IMR-90 (cell line): ENCODE measurements at regions not wholly inside any gene's neighbourhood (a gene's known extent, or its start where the extent isn't known, plus 50 kb on each side); places are given as distances from the start of the nearest gene placed in this dataset.

Experiments used
- ATAC-seq: fragments of 200-7000 bp; cut with Tn5 transposase; 2 replicates; pipeline ENCODE4 v1.9.1; 2020; ENCODE audit warnings: low read depth, mild to moderate bottlenecking, moderate library complexity
- BruUV-seq: library from RNA; stranded (reverse); fragments of 400-500 nt; replicated peaks from 2 replicates; lab custom pipeline; 2021; lab: Mats Ljungman, UMichigan
- CTCF ChIA-PET: fragments of 300-600 bp; formaldehyde crosslinking; extraction: SDS; loops from one replicate; lab custom pipeline; 2021; ENCODE audit warnings: antibody characterized with exemption; lab: Yijun Ruan, JAX
- POLR2A ChIA-PET: fragments of 300-600 bp; sonication (Branson Sonifier 250); formaldehyde crosslinking; loops from one replicate; lab custom pipeline; 2022; ENCODE audit warnings: antibody characterized with exemption; ENCODE audit not compliant: unreplicated experiment; lab: Charles Lee
- DNase-seq: peaks from one replicate; pipeline ENCODE4 v3.0.0; 2013
- H2AFZ ChIP-seq: replicated peaks from 2 replicates; pipeline ENCODE3; 2013; ENCODE audit warnings: low read length, mild to moderate bottlenecking; ENCODE audit not compliant: poor library complexity
- H2AK5ac ChIP-seq: 2 replicates; pipeline ENCODE4 v1.6.1; 2013; ENCODE audit warnings: low read depth, low read length, inconsistent platforms
- H2AK9ac ChIP-seq: replicated peaks from 2 replicates; pipeline ENCODE3; 2013; ENCODE audit warnings: mild to moderate bottlenecking, low read depth, low read length, moderate library complexity; ENCODE audit not compliant: poor library complexity
- H2BK120ac ChIP-seq: 2 replicates; pipeline ENCODE4 v1.6.1; 2013; ENCODE audit warnings: low read depth, low read length, inconsistent platforms
- H2BK15ac ChIP-seq: 3 replicates; pipeline ENCODE4 v1.6.1; 2013; ENCODE audit warnings: low read depth, low read length, inconsistent platforms
- H2BK20ac ChIP-seq: 2 replicates; pipeline ENCODE4 v1.6.1; 2013; ENCODE audit warnings: low read depth, mild to moderate bottlenecking, inconsistent platforms, low read length, moderate library complexity
- H2BK5ac ChIP-seq: 2 replicates; pipeline ENCODE4 v1.6.1; 2013; ENCODE audit warnings: mild to moderate bottlenecking, low read depth, low read length, inconsistent platforms; ENCODE audit not compliant: poor library complexity, severe bottlenecking
- H3K14ac ChIP-seq: replicated peaks from 2 replicates; pipeline ENCODE4 v1.6.1; 2013; ENCODE audit warnings: low read depth, low read length, inconsistent platforms
- H3K18ac ChIP-seq: 2 replicates; pipeline ENCODE4 v1.6.1; 2013; ENCODE audit warnings: low read depth, low read length, control low read depth
- H3K23ac ChIP-seq: 2 replicates; pipeline ENCODE4 v1.6.1; 2013; ENCODE audit warnings: low read depth, low read length, inconsistent platforms
- H3K27ac ChIP-seq: 2 replicates; pipeline ENCODE4 v1.5.1; 2013; ENCODE audit warnings: mild to moderate bottlenecking, control low read depth, low read length; ENCODE audit not compliant: insufficient read depth
- H3K27me3 ChIP-seq: 2 replicates; pipeline ENCODE4 v1.6.1; 2013; ENCODE audit warnings: low read length; ENCODE audit not compliant: control insufficient read depth, insufficient read depth
- H3K36me3 ChIP-seq: 2 replicates; pipeline ENCODE4 v1.6.1; 2013; ENCODE audit warnings: low read length, mixed read lengths; ENCODE audit not compliant: control insufficient read depth, insufficient read depth
- H3K4ac ChIP-seq: 2 replicates; pipeline ENCODE4 v1.6.1; 2013; ENCODE audit warnings: low read depth, low read length, inconsistent platforms
- H3K4me1 ChIP-seq: 2 replicates; pipeline ENCODE4 v1.6.1; 2013; ENCODE audit warnings: low read length, mixed read lengths; ENCODE audit not compliant: control insufficient read depth, insufficient read depth
- H3K4me2 ChIP-seq: 2 replicates; pipeline ENCODE4 v1.6.1; 2013; ENCODE audit warnings: low read depth, mild to moderate bottlenecking, control low read depth, low read length, moderate library complexity
- H3K4me3 ChIP-seq: 2 replicates; pipeline ENCODE4 v1.5.1; 2013; ENCODE audit warnings: low read depth, mild to moderate bottlenecking, control low read depth, low read length, moderate library complexity; ENCODE audit not compliant: insufficient read depth
- H3K56ac ChIP-seq: 2 replicates; pipeline ENCODE4 v1.6.1; 2013; ENCODE audit warnings: low read length, inconsistent platforms; ENCODE audit not compliant: insufficient read depth; ENCODE audit errors: extremely low read depth
- H3K79me1 ChIP-seq, 2 experiments: 2 replicates each; pipeline ENCODE4 v1.6.1; 2013; ENCODE audit warnings: low read length in 2 of 2, inconsistent platforms in 1 of 2, low read depth in 1 of 2
- H3K9ac ChIP-seq: 2 replicates; pipeline ENCODE4 v1.6.1; 2013; ENCODE audit warnings: low read depth, low read length, control low read depth
- H3K9me1 ChIP-seq: 2 replicates; pipeline ENCODE4 v1.6.1; 2013; ENCODE audit warnings: low read length, inconsistent platforms; ENCODE audit not compliant: insufficient read depth
- H3K9me3 ChIP-seq: 2 replicates; pipeline ENCODE4 v1.6.1; 2013; ENCODE audit warnings: low read length; ENCODE audit not compliant: control insufficient read depth, insufficient read depth
- H4K20me1 ChIP-seq: 2 replicates; pipeline ENCODE4 v1.6.1; 2013; ENCODE audit warnings: low read length, inconsistent platforms; ENCODE audit not compliant: insufficient read depth
- H4K5ac ChIP-seq: 2 replicates; pipeline ENCODE4 v1.6.1; 2013; ENCODE audit warnings: mild to moderate bottlenecking, low read depth, low read length, control low read depth
- H4K8ac ChIP-seq, 2 experiments: 2 replicates each; pipeline ENCODE4 v1.6.1; 2013; ENCODE audit warnings: low read depth in 2 of 2, low read length in 2 of 2, control low read depth in 1 of 2, inconsistent platforms in 1 of 2
- H4K91ac ChIP-seq: 2 replicates; pipeline ENCODE4 v1.6.1; 2013; ENCODE audit warnings: low read depth, low read length, inconsistent platforms; ENCODE audit not compliant: insufficient read depth
- BHLHE40 ChIP-seq: fragments of 150-350 bp; IDR thresholded peaks from 2 replicates; pipeline ENCODE4 v1.6.1; 2016; ENCODE audit warnings: mild to moderate bottlenecking, low read depth, low read length
- CEBPB ChIP-seq: IDR thresholded peaks from 2 replicates; pipeline ENCODE4 v1.6.1; 2012; ENCODE audit warnings: low read depth, low read length, improper control_type of control experiment
- CHD1 ChIP-seq: IDR thresholded peaks from 2 replicates; pipeline ENCODE4 v1.6.1; 2012; ENCODE audit warnings: low read depth, low read length, improper control_type of control experiment
- ELK1 ChIP-seq: fragments of 150-350 bp; IDR thresholded peaks from 2 replicates; pipeline ENCODE4 v1.6.1; 2016; ENCODE audit warnings: low read depth, mild to moderate bottlenecking, low read length, moderate library complexity, borderline replicate concordance
- FOS ChIP-seq: fragments of 150-350 bp; IDR thresholded peaks from 2 replicates; pipeline ENCODE4 v1.6.1; 2016; ENCODE audit warnings: low read depth, low read length
- MAFK ChIP-seq: IDR thresholded peaks from 2 replicates; pipeline ENCODE4 v1.6.1; 2012; ENCODE audit warnings: low read depth, low read length, improper control_type of control experiment
- MAZ ChIP-seq: IDR thresholded peaks from 2 replicates; pipeline ENCODE4 v1.6.1; 2012; ENCODE audit warnings: low read depth, mild to moderate bottlenecking, low read length, improper control_type of control experiment, moderate library complexity, borderline replicate concordance
- MXI1 ChIP-seq: IDR thresholded peaks from 2 replicates; pipeline ENCODE4 v1.6.1; 2012; ENCODE audit warnings: low read depth, mild to moderate bottlenecking, low read length, moderate library complexity, borderline replicate concordance
- NFE2L2 ChIP-seq: fragments of 150-350 bp; IDR thresholded peaks from 2 replicates; pipeline ENCODE4 v1.6.1; 2016; ENCODE audit warnings: low read depth, mild to moderate bottlenecking, low read length
- POLR2A ChIP-seq: IDR thresholded peaks from 2 replicates; pipeline ENCODE4 v1.6.1; 2012; ENCODE audit warnings: mild to moderate bottlenecking, low read depth, low read length
- RAD21 ChIP-seq: IDR thresholded peaks from 2 replicates; pipeline ENCODE4 v1.6.1; 2012; ENCODE audit warnings: low read length, improper control_type of control experiment
- RCOR1 ChIP-seq: IDR thresholded peaks from 2 replicates; pipeline ENCODE4 v1.6.1; 2012; ENCODE audit warnings: mild to moderate bottlenecking, low read length, improper control_type of control experiment; ENCODE audit not compliant: insufficient replicate concordance
- RFX5 ChIP-seq: IDR thresholded peaks from 2 replicates; pipeline ENCODE4 v1.8.0; 2012; ENCODE audit warnings: low read depth, mild to moderate bottlenecking, low read length, moderate library complexity
- SMC3 ChIP-seq: fragments of 150-350 bp; IDR thresholded peaks from 2 replicates; pipeline ENCODE4 v1.6.1; 2016; ENCODE audit warnings: low read depth, mild to moderate bottlenecking, antibody characterized with exemption, low read length, moderate library complexity
- USF2 ChIP-seq: fragments of 150-350 bp; IDR thresholded peaks from 2 replicates; pipeline ENCODE4 v1.6.1; 2017; ENCODE audit warnings: mild to moderate bottlenecking, antibody characterized with exemption, low read length, low read depth
- WGBS, 2 experiments: methylation state at CpG; one replicate each; pipeline versions ENCODE4 v1.1.5 to v1.1.7; 2013; ENCODE audit warnings: missing lambda C conversion rate in 2 of 2; ENCODE audit not compliant: insufficient read length in 1 of 2; ENCODE audit errors: extremely low coverage in 2 of 2; 5-methylcytosine and 5-hydroxymethylcytosine counted together
- dilution Hi-C: fragments of 300-500 bp; cut with HindIII; formaldehyde crosslinking; loops from one replicate; pipeline ENCODE4 v1.14.3; 2018; ENCODE audit warnings: low sequenced_read_pairs; ENCODE audit not compliant: unreplicated experiment
- in situ Hi-C: fragments of 300-500 bp; cut with MboI; formaldehyde crosslinking; loops from 3 replicates; pipeline ENCODE4 v1.14.3; 2019; ENCODE audit warnings: low sequenced_read_pairs, inconsistent platforms, mixed read lengths
- intact Hi-C: fragments of 100-400 bp; cut with micrococcal nuclease; formaldehyde crosslinking; loops from 2 replicates; pipeline ENCODE4 v1.10.0; 2022
- TF ChIP-seq, protein P1 (sequence below): conservative IDR thresholded peaks from 2 replicates; pipeline ENCODE4 v1.5.1; 2012; ENCODE audit warnings: mild to moderate bottlenecking, low read depth, low read length, improper control_type of control experiment

DNA sequence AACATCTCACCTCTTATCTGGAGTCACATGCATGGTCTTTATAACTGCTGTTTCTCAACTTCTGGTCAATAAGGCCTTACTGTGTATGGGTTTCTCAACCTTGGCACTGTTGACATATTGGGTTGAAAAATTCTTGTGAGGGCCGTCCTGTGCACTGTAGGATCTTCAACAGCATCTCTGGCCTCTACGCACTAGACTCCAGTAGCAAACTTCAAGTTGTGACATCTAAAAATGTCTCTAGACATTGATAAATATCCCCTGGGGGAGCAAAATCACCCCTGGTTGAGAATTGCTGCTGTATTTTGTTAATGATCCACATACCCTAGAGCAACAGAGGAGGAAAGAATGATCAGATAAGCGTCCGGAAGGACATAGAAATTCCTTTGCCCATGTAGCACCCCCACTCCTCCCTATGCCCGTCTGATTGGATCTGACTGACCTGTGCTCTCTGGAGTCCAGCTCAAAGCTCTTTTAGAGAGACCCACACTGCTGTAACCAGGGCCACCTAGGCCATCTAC, 423.5 kb upstream of the ZMIZ1 start:
- no peak overlapping the region for H3K14ac ChIP-seq
- H2BK20ac ChIP-seq: no peak overlapping the region
- dilution Hi-C loops: no loop called here
- POLR2A ChIA-PET: no interaction called here
- no peak for TF ChIP-seq FOS
- TF ChIP-seq BHLHE40: no peak
- TF ChIP-seq SMC3: no peak
- no peak for TF ChIP-seq MXI1
- TF ChIP-seq POLR2A: no peak
- TF ChIP-seq NFE2L2: no peak
- TF ChIP-seq MAFK: no peak
- no peak for TF ChIP-seq RCOR1
- no peak for TF ChIP-seq CEBPB
- TF ChIP-seq, protein P1, sequence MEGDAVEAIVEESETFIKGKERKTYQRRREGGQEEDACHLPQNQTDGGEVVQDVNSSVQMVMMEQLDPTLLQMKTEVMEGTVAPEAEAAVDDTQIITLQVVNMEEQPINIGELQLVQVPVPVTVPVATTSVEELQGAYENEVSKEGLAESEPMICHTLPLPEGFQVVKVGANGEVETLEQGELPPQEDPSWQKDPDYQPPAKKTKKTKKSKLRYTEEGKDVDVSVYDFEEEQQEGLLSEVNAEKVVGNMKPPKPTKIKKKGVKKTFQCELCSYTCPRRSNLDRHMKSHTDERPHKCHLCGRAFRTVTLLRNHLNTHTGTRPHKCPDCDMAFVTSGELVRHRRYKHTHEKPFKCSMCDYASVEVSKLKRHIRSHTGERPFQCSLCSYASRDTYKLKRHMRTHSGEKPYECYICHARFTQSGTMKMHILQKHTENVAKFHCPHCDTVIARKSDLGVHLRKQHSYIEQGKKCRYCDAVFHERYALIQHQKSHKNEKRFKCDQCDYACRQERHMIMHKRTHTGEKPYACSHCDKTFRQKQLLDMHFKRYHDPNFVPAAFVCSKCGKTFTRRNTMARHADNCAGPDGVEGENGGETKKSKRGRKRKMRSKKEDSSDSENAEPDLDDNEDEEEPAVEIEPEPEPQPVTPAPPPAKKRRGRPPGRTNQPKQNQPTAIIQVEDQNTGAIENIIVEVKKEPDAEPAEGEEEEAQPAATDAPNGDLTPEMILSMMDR: no peak
- TF ChIP-seq RFX5: no peak
- TF ChIP-seq ELK1: no peak
- no peak for TF ChIP-seq MAZ
- TF ChIP-seq CHD1: no peak
- no peak for TF ChIP-seq RAD21
- no peak for TF ChIP-seq USF2
- H3K18ac ChIP-seq: no peak overlapping the region
- no peak overlapping the region for H4K91ac ChIP-seq
- H2AFZ ChIP-seq: no peak overlapping the region
- DNase-seq: no peak
- H4K8ac ChIP-seq: no peak overlapping the region
- WGBS, 2 experiments: no CpG with 5 or more reads among the region's 5 CpGs
- peaks cover 3% of the 10 kb centered on the region for H3K9me3 ChIP-seq
- no TSS peak for BruUV-seq
- in situ Hi-C loops: no loop called here
- no peaks in the 10 kb centered on the region for H3K79me1 ChIP-seq
- H3K4me2 ChIP-seq: no peak overlapping the region
- H3K9me1 ChIP-seq: peaks cover 16% of the 10 kb centered on the region
- intact Hi-C loops: no loop called here
- H2AK9ac ChIP-seq: no peak overlapping the region
- H3K9ac ChIP-seq: no peak overlapping the region
- no peak overlapping the region for H3K4me3 ChIP-seq
- H3K56ac ChIP-seq: no peak overlapping the region
- H2BK15ac ChIP-seq: no peak overlapping the region
- ATAC-seq: no peak
- H4K5ac ChIP-seq: no peak overlapping the region
- H3K23ac ChIP-seq: no peak overlapping the region
- peaks cover 19% of the 10 kb centered on the region for H3K27me3 ChIP-seq
- CTCF ChIA-PET: no interaction called here
- H3K27ac ChIP-seq: no peak overlapping the region
- H3K4ac ChIP-seq: no peak overlapping the region
- no peak overlapping the region for H2BK120ac ChIP-seq
- H2AK5ac ChIP-seq: no peak overlapping the region
- no peaks in the 10 kb centered on the region for H4K20me1 ChIP-seq
- H3K4me1 ChIP-seq: peaks cover 6% of the 10 kb centered on the region
- no peak overlapping the region for H2BK5ac ChIP-seq
- H3K36me3 ChIP-seq: no peaks in the 10 kb centered on the region
